IPS-15b (cell line): ENCODE measurements at regions not wholly inside any gene's neighbourhood (a gene's known extent, or its start where the extent isn't known, plus 50 kb on each side); places are given as distances from the start of the nearest gene placed in this dataset.

Experiments used
- H3K27me3 ChIP-seq: one replicate; pipeline ENCODE4 v1.6.1; 2013; ENCODE audit warnings: low read length; ENCODE audit not compliant: control insufficient read depth, insufficient read depth
- H3K36me3 ChIP-seq: one replicate; pipeline ENCODE4 v1.6.1; 2013; ENCODE audit warnings: low read length; ENCODE audit not compliant: control insufficient read depth, insufficient read depth
- H3K4me1 ChIP-seq: one replicate; pipeline ENCODE4 v1.6.1; 2013; ENCODE audit warnings: mild to moderate bottlenecking, low read length; ENCODE audit not compliant: control insufficient read depth, insufficient read depth
- H3K4me3 ChIP-seq: one replicate; pipeline ENCODE4 v1.5.1; 2013; ENCODE audit warnings: low read depth, low read length
- H3K9ac ChIP-seq: one replicate; pipeline ENCODE4 v1.6.1; 2013; ENCODE audit warnings: low read depth, mild to moderate bottlenecking, low read length
- H3K9me3 ChIP-seq: one replicate; pipeline ENCODE4 v1.6.1; 2013; ENCODE audit warnings: mild to moderate bottlenecking, low read length; ENCODE audit not compliant: control insufficient read depth, insufficient read depth

DNA sequence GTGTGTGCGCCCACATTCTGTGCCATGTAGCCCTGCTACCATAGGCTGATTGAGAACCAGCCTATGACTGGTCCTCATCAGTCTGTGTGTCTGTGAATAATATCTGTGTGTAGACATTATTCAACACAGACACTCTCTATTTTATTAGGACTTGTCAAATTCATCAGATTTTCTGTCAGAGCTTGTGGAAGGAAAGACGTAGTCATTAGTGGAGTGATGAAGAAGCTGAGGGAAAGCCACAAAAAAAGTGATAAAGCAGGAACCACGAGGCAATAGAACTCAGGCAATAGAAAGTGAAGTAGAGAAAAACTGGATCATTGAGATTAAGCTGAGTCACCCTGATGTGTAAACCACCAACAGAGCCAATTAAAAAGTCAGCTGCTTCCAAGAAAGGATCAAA, 122.2 kb upstream of the MARCKS start:
- no peaks in the 10 kb centered on the region for H3K4me1 ChIP-seq
- H3K4me3 ChIP-seq = no peak overlapping the region
- H3K27me3 ChIP-seq = no peaks in the 10 kb centered on the region

DNA sequence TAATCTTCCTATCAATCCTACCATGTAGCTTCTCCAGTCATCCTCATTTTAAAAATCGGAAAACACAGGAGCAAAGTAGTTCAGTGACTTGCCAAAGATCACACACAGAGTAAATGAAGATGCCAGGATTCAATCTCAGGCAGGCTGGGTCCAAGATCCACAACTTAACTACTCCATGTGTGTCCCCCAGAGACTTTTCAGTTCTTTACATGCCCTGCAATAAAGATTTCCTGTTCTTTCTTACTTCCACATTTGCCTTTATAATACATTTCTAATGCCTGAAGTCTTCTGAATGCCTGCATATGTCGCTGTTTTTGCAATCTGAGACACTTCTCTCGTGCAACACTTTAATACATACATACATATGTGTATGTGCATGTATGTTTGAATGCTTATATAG, 121.7 kb upstream of the MARCKS start:
- Histone ChIP-seq H3K9ac (no peak overlapping the region), H3K27me3 (no peaks in the 10 kb centered on the region), H3K4me1 (no peaks in the 10 kb centered on the region), H3K9me3 (no peaks in the 10 kb centered on the region), H3K4me3 (no peak overlapping the region), H3K36me3 (no peaks in the 10 kb centered on the region)

More for the DNA sequence above, 122.2 kb upstream of the MARCKS start:
- Histone ChIP-seq H3K9me3 (no peaks in the 10 kb centered on the region), H3K36me3 (no peaks in the 10 kb centered on the region), H3K9ac (no peak overlapping the region)

DNA sequence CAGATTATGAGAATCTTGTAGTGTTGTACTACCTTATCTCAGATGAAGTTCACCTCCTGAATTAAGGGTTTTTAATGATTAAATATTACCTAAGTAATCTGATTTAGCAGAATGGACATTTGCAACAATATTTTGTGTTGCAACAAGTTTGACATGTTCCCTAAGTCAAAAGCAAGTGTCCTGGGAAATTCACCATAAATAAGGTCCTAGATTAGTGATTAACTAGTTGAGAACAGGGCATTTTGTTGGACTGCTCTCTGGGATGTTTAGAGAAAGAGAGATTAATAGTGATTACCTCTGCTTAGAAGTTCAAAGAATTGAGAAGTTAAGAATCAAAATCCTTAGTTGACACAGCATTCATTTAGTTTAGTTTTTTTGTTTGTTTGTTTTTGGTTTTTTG, 120.2 kb upstream of the MARCKS start:
- H3K4me3 ChIP-seq = no peak overlapping the region
- H3K9me3 ChIP-seq = no peaks in the 10 kb centered on the region
- no peaks in the 10 kb centered on the region for H3K36me3 ChIP-seq
- H3K4me1 ChIP-seq = no peaks in the 10 kb centered on the region
- H3K27me3 ChIP-seq = no peaks in the 10 kb centered on the region
- no peak overlapping the region for H3K9ac ChIP-seq

DNA sequence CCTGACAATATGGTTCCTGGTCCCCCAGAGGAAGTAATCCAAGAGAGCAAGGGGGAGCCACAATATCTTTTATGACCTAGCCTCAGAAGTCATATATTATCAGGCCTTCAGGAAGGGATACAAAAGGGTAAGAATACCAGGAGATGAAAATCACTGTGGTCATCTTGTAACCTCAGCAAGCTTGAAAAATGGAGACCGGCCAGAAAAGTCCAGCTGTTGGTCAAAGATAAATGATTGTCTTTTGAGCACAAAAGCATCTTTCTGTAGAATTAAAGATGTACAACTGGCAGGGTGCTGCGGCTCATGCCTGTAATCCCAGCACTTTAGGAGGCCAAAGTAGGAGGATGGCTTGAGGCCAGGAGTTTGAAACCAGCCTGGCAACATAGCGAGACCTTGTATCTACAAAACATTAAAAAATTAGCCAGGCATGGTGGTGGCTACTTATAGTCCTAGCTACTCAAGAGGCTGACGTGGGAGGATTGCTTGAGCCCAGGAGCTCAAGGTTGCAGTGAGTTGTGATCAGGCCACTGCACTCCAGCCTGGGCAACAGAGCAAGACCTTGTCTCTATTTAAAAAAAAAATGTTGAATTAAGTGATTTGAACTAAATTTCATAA, 118.0 kb upstream of the MARCKS start:
- no peaks in the 10 kb centered on the region for H3K36me3 ChIP-seq
- no peaks in the 10 kb centered on the region for H3K9me3 ChIP-seq
- no peaks in the 10 kb centered on the region for H3K4me1 ChIP-seq
- no peak overlapping the region for H3K4me3 ChIP-seq
- no peak overlapping the region for H3K9ac ChIP-seq
- no peaks in the 10 kb centered on the region for H3K27me3 ChIP-seq

DNA sequence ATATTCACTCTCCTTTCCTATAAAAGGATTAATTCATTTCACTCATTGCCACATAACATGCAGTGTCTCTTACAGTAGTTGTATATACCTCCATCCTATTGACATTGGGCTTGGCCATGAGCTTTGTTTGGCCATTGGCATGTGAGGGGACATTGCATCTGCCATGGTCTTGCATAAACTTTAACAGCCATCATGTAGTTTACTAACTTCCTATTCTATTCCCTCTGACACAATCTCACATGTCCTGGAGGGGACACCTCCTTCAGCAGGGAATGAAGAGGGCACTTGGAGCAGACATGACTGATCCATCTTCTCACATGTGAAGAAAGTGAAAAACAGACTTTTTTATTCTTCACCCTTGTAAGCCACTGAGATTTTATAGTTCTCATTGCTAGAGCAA, 115.5 kb upstream of the MARCKS start:
- no peaks in the 10 kb centered on the region for H3K9me3 ChIP-seq
- no peak overlapping the region for H3K9ac ChIP-seq
- no peak overlapping the region for H3K4me3 ChIP-seq
- no peaks in the 10 kb centered on the region for H3K27me3 ChIP-seq
- H3K4me1 ChIP-seq = no peaks in the 10 kb centered on the region
- no peaks in the 10 kb centered on the region for H3K36me3 ChIP-seq

DNA sequence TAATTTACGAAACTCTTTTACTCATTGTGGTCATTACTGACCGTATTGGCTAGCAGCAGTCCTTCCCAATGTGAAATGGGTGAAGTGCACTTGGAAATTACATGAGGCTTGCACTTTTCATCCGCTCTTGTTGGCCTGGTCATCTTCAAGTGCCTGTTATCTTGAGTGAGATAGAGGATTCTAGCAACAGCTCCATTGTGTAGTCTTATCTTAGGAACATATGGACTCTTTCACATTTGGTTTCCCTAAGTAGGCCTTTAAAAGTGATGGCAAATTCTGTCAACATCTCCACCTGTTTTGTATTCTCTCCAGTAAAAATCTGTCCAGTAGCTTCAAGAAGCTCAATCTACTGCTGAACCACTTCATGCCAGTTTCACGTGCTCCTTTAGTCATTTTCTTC, 114.8 kb upstream of the MARCKS start:
- H3K4me1 ChIP-seq = no peaks in the 10 kb centered on the region
- H3K27me3 ChIP-seq = no peaks in the 10 kb centered on the region
- no peak overlapping the region for H3K4me3 ChIP-seq
- H3K36me3 ChIP-seq = no peaks in the 10 kb centered on the region
- H3K9ac ChIP-seq = no peak overlapping the region
- no peaks in the 10 kb centered on the region for H3K9me3 ChIP-seq

DNA sequence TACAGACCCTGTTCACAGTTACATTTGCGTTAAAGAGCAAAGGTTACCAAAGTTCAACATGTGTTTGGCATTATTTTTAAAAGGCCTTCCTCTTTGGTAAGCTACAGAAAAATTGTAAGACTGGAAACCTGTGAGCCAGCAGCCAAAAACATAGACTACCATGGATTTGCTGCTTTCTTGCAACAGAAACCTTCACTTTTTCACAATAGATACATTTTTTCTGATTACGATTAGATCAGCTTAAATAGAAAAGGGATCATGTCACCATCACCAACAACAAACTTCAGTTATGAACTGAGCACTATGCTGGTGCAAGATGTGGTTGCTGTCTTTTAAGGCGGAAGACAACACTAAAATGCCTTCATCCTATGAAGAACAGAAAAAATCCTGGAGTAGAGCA, 112.3 kb upstream of the MARCKS start:
- Histone ChIP-seq H3K36me3 (no peaks in the 10 kb centered on the region), H3K9ac (no peak overlapping the region), H3K4me1 (no peaks in the 10 kb centered on the region), H3K27me3 (no peaks in the 10 kb centered on the region), H3K4me3 (no peak overlapping the region), H3K9me3 (no peaks in the 10 kb centered on the region)

DNA sequence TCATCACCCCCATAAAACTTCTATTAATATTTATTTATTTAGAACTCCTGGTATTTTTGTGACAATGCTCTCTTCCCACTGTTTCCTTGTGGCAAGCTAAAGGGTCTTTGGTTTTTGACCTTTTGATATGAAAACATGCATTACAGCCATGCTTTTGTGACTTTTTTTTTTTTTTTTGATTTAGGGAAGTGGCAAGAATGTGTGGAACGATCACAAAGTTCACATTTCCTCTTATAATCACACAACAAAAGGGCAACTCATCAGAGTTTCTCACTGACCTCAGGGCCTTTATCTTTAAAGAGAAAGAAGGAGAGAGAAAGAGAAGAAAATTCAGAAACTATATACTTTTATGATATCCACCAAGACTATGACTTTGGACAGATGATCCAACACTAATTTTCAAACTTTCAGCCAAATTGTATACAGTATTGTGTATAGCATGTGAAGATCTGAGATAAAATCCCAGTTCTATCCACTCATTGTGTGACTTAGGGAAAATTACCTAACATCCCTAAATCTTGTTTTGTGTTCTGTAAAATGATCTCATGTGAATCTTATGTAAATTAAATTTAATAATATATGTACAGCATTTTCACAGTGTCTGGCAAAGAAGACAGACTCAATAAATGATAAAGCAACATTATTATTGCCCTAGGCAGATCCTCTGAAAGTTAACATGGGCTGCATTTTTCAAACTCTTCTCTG, 106.8 kb upstream of the MARCKS start:
- Histone ChIP-seq H3K4me1 (no peaks in the 10 kb centered on the region), H3K9me3 (no peaks in the 10 kb centered on the region), H3K4me3 (no peak overlapping the region), H3K27me3 (no peaks in the 10 kb centered on the region), H3K9ac (no peak overlapping the region), H3K36me3 (no peaks in the 10 kb centered on the region)

DNA sequence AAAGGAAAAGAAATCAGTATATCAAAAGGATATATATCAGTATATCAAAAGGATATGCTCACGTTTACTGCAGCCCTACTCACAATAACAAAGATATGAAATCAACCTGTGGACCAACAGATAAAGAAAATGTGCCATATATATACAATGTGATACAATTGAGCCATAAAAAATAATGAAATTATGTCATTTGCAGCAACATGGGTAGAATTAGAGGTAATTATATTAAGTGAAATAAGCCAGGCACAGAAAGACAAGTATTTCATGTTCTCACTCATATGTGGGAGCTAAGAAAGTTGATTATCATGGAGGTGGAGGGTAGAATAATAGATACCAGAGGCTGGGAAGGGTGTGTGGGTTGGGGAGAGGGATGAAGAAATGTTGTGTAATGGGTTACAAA, 102.9 kb upstream of the MARCKS start:
- Histone ChIP-seq H3K27me3 (no peaks in the 10 kb centered on the region), H3K4me1 (no peaks in the 10 kb centered on the region), H3K4me3 (no peak overlapping the region), H3K9ac (no peak overlapping the region), H3K36me3 (no peaks in the 10 kb centered on the region), H3K9me3 (no peaks in the 10 kb centered on the region)

DNA sequence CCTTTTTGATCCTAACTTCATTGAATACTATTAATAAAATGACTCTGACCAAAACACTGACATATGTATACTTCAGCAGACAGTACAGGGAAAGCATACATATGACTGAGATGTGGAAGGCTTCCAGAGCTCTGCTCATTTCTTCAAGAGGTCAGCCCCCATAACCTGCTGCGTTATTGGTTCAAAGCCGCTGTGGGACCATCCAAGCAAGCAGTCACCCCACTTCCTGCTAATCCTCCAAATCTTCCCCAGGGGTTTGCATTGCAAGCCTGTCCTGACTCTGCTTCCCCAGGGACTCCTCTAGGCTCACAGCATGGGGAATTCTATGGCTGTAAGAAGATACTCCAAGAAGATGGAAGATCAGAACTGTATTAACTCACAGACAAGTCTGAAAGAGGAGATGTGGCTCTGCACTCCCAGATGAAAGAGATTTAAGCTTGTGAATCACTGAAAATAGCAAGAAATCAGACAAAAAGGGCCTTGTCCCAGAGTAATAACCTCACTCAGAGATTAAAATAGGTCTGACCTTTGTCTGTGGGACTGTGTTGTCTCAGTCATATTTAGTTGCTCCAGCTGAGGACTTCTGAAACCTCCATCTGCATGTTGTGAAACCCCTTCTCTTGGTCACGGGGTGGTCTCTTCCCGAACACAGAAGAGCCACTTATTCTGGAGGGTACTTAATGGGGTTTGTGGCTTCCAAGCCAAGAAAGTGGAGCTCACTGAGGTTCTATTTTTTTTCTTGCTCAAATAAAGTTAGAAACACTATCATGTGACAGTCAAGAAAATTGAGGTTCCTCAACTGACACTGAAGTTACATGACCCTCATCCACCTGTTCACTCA, 101.5 kb upstream of the MARCKS start:
- no peak overlapping the region for H3K9ac ChIP-seq

DNA sequence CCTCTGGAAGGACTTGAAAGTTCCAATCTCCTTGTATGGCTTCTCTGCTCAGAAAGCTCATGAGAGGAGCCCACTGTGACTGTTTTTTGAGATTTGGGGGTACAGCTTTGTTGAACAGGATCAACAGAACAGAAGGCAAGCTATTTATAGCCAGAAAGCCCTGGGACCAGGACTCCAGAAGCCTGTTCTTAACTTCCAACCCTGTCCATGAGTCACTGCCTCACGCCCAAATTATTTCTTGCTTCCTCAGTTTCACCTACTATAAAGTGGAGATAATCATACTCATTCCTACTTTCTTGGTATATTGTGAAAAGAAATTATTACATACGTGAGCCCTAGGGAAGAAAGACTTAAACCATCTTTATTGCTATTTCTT, 100.9 kb upstream of the MARCKS start:
- H3K36me3 ChIP-seq = no peaks in the 10 kb centered on the region
- no peaks in the 10 kb centered on the region for H3K27me3 ChIP-seq
- no peaks in the 10 kb centered on the region for H3K4me1 ChIP-seq
- no peak overlapping the region for H3K4me3 ChIP-seq
- no peak overlapping the region for H3K9ac ChIP-seq
- H3K9me3 ChIP-seq = no peaks in the 10 kb centered on the region

More for the DNA sequence above, 101.5 kb upstream of the MARCKS start:
- no peaks in the 10 kb centered on the region for H3K4me1 ChIP-seq
- H3K27me3 ChIP-seq = no peaks in the 10 kb centered on the region
- H3K4me3 ChIP-seq = no peak overlapping the region
- H3K9me3 ChIP-seq = no peaks in the 10 kb centered on the region
- no peaks in the 10 kb centered on the region for H3K36me3 ChIP-seq

DNA sequence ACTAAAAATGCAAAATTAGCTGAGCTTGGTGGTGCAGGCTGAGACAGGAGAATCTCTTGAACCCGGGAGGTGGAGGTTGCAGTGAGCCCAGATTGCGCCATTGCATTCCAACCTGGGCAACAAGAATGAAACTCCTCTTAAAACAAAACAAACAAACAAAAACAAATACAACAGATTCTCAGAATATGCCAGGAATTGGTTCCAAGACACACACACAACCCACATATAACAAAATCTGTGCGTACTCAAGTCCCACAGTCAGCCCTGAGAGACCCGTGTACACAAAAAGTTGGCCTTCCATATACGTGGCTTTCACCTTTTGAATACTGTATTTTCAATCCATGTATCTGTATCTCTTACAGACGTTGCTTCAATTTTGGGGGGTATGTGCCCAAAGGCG, 98.9 kb upstream of the MARCKS start:
- H3K4me3 ChIP-seq = no peak overlapping the region
- no peaks in the 10 kb centered on the region for H3K9me3 ChIP-seq
- no peaks in the 10 kb centered on the region for H3K36me3 ChIP-seq
- H3K4me1 ChIP-seq = no peaks in the 10 kb centered on the region
- no peaks in the 10 kb centered on the region for H3K27me3 ChIP-seq
- H3K9ac ChIP-seq = no peak overlapping the region
